ENCODE measurements at regions not wholly inside any gene's neighbourhood (a gene's known extent, or its start where the extent isn't known, plus 50 kb on each side); places are given as distances from the start of the nearest gene placed in this dataset.

DNA sequence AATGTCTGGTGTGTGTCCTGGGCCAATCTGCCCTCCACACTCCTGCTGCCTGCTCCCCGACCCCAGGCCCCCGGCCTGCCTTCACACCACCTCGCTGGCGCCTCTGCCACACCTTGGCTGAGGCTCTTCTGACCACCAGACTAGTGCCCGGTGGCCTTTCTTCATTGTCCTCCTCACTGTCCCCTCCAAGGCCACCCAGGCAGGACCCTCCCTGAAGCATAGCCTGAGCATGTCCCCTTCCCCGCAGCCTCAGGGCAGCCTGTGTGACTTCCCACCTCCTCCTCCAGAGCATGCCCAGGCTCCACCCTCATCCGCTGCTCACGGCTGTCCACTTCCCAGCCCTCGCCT, 154.6 kb downstream of the OLFM1 start:
- TF ChIP-seq, protein P1, sequence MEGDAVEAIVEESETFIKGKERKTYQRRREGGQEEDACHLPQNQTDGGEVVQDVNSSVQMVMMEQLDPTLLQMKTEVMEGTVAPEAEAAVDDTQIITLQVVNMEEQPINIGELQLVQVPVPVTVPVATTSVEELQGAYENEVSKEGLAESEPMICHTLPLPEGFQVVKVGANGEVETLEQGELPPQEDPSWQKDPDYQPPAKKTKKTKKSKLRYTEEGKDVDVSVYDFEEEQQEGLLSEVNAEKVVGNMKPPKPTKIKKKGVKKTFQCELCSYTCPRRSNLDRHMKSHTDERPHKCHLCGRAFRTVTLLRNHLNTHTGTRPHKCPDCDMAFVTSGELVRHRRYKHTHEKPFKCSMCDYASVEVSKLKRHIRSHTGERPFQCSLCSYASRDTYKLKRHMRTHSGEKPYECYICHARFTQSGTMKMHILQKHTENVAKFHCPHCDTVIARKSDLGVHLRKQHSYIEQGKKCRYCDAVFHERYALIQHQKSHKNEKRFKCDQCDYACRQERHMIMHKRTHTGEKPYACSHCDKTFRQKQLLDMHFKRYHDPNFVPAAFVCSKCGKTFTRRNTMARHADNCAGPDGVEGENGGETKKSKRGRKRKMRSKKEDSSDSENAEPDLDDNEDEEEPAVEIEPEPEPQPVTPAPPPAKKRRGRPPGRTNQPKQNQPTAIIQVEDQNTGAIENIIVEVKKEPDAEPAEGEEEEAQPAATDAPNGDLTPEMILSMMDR (IDR thresholded peaks at IDR 0.05), result no peak
- TF ChIP-seq POLR2A (IDR thresholded peaks at IDR 0.05), result no peak
